ENCODE measurements at regions not wholly inside any gene's neighbourhood (a gene's known extent, or its start where the extent isn't known, plus 50 kb on each side); places are given as distances from the start of the nearest gene placed in this dataset.

- DNase-seq (ENCODE audit: low read depth in 2 of 3, low spot score in 2 of 3), result no peak
Observed at GRCh38 chr7:67983486-67983885, 986.9 kb downstream of the TYW1 start.

GRCh38 chr7:67984326-67984725, 987.7 kb downstream of the TYW1 start:
- no peak for DNase-seq (ENCODE audit: low read depth in 2 of 3, low spot score in 2 of 3)

DNA sequence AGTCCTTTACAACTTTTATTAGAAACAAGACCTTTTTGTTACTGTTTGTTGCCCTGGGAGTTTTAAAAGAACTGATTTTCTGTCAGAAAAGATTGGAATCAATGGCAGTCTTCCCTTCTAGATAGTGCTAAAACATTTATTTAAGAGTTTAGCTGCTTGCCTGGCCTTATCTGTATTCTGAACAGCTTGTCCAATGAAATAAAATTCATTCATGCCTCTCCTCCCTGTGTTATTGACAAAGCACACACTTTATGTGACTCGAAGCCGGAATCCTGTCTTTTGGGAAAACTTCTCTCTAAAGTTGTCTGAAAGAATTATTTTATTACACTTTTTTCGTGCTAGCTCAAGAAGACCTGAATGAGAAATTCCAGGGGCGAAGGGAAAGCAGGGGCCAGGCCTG, 992.5 kb downstream of the TYW1 start:
- DNase-seq (ENCODE audit: low read depth in 2 of 3, low spot score in 2 of 3), result no peak

DNA sequence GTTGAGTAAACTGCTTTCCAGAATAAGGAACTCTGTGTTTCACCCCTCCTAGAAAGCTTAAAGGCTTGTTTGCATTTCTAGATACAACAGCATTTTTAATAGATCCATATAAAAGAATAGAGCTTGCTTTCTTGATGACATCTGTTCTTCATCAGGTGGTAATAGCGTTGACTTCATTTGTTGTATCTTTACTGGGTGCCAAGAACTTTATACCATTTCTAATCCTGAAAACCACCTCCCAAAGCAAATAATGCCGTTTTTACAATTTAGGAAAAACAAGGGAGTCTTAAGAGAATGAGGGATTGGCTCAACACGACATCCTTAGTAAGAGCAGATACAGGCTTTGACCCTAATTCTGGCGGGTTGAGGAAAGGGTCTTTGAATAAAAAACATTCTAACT, 993.4 kb downstream of the TYW1 start:
- DNase-seq (ENCODE audit: low read depth in 2 of 3, low spot score in 2 of 3), result no peak

- DNase-seq (ENCODE audit: low read depth in 2 of 3, low spot score in 2 of 3), result no peak
Observed at GRCh38 chr7:67990716-67991115, 994.1 kb downstream of the TYW1 start.

- DNase-seq (ENCODE audit: low read depth in 2 of 3, low spot score in 2 of 3), result no peak
Observed at GRCh38 chr7:67992287-67992686, 995.7 kb downstream of the TYW1 start.

DNA sequence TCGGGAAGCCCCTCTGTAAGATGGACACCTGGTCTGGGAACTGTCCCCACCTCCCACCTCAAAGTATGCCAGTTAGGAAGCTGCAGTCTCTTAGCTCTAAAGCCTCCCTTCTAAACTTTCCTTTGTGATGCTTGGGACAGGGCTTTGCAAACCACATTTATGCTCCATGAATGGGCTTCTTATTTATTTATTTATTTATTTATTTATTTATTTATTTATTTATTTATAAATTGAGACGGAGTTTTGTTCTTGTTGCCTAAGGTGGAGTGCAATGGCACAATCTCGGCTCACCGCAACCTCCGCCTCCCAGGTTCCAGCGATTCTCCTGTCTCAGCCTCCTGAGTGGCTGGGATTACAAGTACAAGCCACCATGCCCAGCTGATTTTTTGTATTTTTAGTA, 1009.4 kb downstream of the TYW1 start:
- no peak for DNase-seq (ENCODE audit: low read depth in 2 of 3, low spot score in 2 of 3)

- DNase-seq (ENCODE audit: low read depth in 2 of 3, low spot score in 2 of 3), result no peak
Observed at GRCh38 chr7:68006619-68007018, 1010.0 kb downstream of the TYW1 start.

DNA sequence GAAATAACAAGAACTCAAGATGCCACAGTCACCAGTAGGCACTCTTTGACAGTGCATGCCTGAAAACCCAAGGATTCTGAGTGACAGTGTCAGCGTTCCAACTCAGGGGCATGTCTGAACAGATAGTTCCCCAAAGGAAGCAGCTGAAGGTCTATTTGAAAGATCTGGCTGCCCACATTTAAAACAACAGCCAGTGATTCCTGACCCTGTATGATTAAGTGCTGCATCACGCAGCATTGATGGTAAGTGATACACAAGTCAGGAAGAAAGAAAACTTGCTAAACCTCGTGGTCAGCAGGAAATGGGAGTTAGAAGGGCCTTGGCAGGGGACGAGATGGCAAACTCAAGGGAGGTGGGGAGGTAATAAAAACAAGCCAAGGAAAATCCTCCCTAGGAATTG, 1013.1 kb downstream of the TYW1 start:
- no peak for DNase-seq (ENCODE audit: low read depth in 2 of 3, low spot score in 2 of 3)

DNA sequence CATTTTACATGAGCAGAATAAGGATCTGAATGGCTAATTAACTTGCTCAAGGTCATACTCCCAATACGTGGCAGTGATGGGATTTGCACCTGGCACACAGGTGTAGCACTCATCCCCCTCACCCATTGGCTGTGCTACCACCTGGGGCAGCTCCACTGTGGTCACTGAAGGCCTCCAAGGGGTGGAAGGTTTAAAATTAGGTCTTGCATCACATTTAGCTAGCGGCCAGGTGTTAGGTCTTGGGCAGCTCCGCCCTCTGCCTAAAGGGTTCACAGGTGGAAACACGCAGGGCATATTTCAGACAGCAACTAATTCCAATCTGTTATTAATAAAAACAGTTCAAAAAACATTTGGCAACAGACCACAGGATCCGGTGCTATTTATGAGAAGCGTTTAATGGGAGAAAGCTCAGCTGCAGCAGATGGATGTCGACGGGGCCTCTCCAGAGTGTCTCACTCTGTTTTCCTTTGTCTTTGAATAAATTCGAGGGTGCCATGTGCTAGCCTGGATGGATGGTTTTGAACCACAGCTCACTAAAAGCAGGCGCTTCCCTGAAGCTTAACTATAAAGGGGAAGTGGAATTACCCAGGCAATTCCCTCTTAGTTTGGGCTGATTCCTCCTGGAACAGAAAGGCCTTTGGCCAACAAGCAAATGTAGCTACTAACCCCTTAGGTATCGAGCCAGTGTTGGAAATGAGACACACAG, 1017.6 kb downstream of the TYW1 start:
- DNase-seq (ENCODE audit: low read depth in 2 of 3, low spot score in 2 of 3), result no peak

DNA sequence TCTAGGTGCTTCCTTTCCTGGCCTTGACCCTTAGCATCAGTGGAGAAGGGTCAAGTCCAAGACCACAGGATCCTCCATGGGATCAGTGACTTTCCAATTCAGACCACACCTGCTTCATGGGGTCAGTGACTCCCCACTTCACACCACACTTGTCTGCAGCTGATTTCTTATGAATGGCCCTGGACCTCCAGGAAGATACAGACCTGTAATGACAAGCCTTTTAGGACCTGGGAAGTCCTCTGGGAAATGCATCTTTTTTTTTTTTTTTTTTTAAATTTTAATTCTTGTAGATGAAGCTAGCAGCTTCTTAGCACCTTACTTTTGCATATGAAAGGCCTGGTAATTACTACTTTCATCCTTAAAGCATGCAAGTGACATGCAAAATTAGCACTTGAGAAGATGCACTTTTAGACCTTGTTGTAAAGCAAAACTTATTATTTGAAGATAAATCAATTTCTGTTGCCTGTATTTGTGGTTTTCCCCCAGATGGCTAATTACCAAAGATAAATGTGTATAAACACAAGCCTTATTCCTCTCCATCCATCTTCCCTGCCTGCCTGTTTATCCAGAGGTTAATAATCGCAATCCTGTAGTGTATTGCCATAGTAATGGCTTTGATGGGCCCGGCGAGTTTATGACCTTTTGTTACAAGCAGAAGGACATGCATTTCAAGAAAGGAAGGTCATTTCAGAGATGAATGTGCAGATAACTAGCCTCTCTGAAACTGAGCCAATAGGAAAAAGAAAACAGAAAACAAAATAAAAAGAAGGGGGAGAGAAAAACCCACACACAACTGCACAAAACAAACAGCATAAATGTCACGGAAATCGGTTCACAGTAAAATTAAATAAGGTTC, 1018.7 kb downstream of the TYW1 start:
- no peak for DNase-seq (ENCODE audit: low read depth in 2 of 3, low spot score in 2 of 3)

- no peak for DNase-seq (ENCODE audit: low read depth in 2 of 3, low spot score in 2 of 3)
Observed at GRCh38 chr7:68015978-68016532, 1019.4 kb downstream of the TYW1 start.

DNA sequence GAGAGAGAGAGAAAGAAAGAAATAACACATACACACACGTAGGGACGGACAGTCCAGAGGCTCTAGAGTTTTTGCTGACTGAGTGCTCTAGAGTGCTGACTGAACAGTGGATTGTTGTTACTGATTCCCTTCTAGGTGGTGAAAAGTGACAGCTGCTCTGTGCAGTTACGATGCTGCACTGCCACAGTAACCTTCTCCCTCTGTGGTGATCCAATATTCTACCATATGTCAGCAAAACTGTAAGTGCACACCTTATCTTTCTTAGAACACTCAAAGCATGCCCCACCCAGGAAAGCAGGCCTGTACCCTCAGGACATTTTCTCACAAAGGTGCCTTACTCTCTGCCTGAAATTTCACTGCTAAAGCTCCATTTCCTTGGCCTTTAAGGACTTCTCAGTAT, 1023.5 kb downstream of the TYW1 start:
- DNase-seq (ENCODE audit: low read depth in 2 of 3, low spot score in 2 of 3), result no peak

GRCh38 chr7:68025369-68025768, 1028.7 kb downstream of the TYW1 start:
- no peak for DNase-seq (ENCODE audit: low read depth in 2 of 3, low spot score in 2 of 3)

DNA sequence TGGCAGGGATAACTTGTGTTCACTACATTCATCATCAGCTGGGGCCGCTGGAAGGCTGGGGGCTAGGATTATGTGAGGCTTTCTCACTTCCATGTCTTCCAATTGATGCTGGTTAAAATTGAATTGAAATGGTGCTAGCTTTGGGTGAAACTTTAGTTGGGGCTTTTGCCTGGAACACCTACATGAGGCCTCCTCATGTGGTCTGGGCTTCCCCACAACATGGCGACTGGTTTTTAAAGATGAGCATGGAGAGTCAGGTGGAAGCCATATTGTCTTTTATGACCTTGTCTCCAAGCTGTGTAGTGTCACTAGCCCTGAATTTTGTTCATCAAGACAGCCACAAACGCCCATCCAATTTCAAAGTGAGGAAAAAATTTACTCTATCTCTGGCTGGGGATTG, 1033.9 kb downstream of the TYW1 start:
- no peak for DNase-seq (ENCODE audit: low read depth in 2 of 3, low spot score in 2 of 3)

GRCh38 chr7:68031180-68031943, 1034.7 kb downstream of the TYW1 start:
- no peak for DNase-seq (ENCODE audit: low read depth in 2 of 3, low spot score in 2 of 3)

DNA sequence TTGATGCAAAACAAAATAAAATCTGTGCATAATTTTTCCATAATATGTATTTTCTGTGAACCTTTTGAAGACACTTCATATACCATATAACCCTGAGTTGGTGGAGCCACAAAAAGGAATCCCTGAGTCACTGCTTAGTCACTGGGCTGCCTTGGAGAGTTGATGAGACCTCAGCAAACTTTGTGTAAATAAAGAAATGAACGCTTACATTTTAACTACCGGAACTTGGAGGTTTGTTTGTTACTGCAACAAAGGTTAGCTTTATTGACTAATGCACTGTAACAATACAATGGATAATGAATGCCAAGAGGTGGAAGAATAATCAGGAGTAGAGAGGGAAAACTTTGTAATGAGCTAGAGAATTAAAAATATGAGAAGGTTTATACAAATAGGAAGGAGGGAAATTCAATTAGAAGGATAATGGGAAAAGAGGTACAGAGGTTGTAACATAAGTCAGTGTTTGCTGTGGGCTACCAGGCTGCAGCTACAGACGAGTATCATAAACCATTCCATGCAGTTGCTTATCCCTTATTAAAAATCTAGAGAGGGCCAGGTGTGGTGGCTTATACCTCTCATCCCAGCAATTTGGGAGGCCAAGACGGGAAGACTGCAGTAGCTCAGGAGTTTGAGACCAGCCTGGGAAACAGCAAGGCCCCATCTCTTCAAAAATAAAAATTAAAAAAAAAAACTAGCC, 1042.1 kb downstream of the TYW1 start:
- DNase-seq (ENCODE audit: low read depth in 2 of 3, low spot score in 2 of 3), result no peak

DNA sequence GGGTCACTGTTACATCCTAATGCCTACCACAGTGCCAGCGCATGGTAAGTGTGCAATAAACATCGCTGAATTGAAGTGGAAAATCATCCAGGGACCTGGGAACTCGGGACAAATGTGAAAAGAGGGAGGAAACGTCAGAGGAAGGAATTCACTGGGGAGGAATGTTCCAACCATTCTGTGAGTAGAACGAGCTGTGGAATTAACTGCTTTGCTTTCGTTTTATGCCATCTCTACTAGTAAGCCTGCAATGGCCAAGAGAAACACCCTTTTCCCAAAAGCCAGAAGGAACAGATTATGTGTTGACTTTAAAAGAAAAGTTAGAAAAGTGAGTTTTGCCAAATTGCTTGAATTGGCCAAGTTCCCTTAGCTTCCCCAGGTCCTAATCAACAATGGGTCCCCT, 1044.9 kb downstream of the TYW1 start:
- no peak for DNase-seq (ENCODE audit: low read depth in 2 of 3, low spot score in 2 of 3)

- DNase-seq (ENCODE audit: low read depth in 2 of 3, low spot score in 2 of 3), result no peak
Observed at GRCh38 chr7:68043546-68043945, 1046.9 kb downstream of the TYW1 start.

- no peak for DNase-seq (ENCODE audit: low read depth in 2 of 3, low spot score in 2 of 3)
Observed at GRCh38 chr7:68050627-68051026, 1054.0 kb downstream of the TYW1 start.

- no peak for DNase-seq (ENCODE audit: low read depth in 2 of 3, low spot score in 2 of 3)
Observed at GRCh38 chr7:68058014-68058413, 1061.4 kb downstream of the TYW1 start.

Measured in activated CD8-positive, alpha-beta memory T cell treated with anti-CD3 and anti-CD28 coated beads for 48 hours (primary cell).